SIG-M5 (cell line): ENCODE measurements at regions not wholly inside any gene's neighbourhood (a gene's known extent, or its start where the extent isn't known, plus 50 kb on each side); places are given as distances from the start of the nearest gene placed in this dataset.

Source experiments
- DNase-seq: peaks from one replicate; lab custom pipeline; 2025; lab: John Stamatoyannopoulos, UW

- no peak for DNase-seq
Observed at GRCh38 chr10:21021843-21022594, 124.9 kb upstream of the NEBL start.

GRCh38 chr10:21021231-21021630 is 124.1 kb upstream of the NEBL start:
- no peak for DNase-seq

GRCh38 chr10:21020545-21020944 is 123.4 kb upstream of the NEBL start:
- no peak for DNase-seq

- DNase-seq = no peak
Observed at GRCh38 chr10:21019436-21019835, 122.3 kb upstream of the NEBL start.

DNA sequence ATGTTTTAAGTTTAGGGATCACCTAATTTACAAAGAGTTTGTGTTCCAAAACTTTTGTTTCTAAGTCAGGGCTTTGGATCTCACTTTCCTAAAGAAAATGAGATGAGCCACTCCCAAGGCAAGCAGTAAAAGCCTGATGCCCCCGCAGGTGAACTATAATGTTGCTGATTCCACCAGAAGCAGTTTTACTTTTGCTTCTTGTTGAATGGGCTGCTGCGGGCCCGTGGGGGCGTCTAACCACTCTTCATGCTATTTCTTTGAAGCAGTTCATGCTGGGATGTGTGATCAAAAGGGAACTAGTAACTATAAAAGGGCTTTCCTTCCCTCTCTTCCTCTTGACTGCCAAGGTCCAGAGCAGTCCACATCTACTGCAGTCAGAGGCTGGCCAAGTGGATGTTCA is 118.7 kb upstream of the NEBL start:
- DNase-seq = no peak

DNA sequence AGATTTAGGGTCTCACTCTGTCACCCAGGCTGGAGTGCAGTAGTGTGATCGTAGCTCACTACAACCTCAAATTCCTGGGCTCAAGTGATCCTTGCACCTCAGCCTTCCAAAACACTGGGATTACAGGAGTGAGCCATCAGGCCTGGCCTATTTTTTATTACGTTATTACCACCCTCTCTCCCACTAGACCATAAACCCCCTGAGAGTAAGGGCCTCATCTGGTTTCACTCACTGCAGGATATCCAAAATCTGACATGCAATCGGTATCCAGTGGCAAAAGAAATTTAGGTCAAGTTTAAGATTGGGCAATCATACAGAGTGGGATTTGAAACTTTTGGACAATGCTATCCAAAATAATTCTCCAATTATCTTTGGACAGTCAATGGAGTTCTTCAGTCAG is 117.0 kb upstream of the NEBL start:
- DNase-seq = no peak

- no peak for DNase-seq
Observed at GRCh38 chr10:21011433-21012018, 114.4 kb upstream of the NEBL start.

- no peak for DNase-seq
Observed at GRCh38 chr10:21010615-21011014, 113.5 kb upstream of the NEBL start.

DNA sequence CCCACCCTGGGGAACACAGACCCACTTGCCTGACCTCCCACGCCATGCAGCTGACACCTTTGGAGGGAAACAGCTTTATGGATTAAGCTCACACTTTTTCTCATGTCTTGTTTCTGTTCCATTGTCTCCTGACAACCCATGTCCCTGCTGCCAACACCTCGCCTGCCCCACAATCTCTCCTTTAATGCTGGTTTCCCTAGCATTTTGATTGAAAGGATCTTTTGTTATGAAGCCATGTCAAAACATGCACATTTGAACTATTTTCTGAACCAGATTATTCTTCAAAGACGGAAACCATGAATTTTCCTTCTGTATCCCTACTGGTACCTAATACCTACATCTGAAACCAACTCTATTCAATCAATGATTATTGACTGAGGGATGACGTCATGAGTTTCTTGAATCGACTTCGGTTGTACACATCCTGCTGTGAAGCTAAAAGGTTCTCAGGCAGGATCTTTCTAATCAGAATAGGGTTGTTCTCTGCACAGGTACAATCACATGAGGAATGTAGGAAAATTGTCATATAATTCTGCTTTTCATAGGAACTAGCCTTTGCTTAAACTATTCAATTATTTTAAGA is 106.2 kb upstream of the NEBL start:
- no peak for DNase-seq

DNA sequence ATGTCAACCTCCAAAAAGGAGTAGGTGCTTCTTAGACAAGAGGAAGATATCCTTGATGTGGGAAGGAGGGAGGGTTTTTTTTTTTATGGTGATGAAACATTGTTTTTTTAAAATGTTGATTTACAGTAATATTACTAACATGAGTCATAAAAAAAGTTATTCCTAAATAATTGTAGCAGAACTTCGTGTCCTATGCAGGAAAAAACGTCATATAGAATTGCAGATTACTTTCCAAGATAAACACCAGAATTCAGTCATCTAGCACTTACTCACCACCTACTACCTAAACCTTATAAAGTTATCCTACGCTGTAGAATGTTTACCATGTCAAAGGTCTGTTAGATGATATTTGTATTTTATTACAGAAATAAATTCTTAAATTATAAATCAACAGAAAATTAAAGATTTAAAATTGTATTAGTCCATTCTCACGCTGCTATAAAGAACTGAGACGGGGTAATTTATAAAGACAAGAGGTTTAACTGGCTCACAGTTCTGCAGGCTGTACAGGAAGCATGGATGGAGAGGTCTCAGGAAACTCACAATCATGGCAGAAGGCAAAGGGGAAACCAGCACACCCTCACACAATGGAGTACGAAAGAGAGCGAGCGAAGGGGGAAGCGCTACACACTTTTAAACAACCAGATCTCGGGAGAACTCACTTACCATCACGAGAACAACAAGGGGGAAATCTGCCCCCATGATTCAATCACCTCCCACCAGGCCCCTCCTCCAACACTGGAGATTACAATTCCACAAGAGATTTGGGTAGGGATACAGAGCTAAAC is 105.2 kb upstream of the NEBL start:
- no peak for DNase-seq

DNA sequence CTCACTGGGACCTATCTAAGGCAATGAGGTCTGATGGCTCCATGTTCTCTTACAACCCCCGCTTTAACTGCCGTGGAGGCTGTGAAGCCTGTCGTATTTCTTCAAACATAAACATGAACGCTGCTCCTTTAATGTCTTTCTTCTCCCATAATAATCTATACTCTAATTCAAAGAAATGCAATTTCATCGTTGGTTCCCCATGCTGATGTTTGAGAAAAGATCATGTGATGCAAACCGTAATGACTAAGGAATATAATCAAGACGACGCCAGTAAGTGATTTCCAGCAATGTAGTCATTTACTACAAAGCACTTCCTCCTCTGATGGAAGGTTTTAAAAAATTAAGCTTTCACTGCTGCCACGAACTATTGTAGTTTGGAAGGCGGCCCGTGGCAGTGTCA is 102.6 kb upstream of the NEBL start:
- DNase-seq = no peak

- no peak for DNase-seq
Observed at GRCh38 chr10:20998036-20998435, 100.9 kb upstream of the NEBL start.

- DNase-seq = no peak
Observed at GRCh38 chr10:20995123-20995987, 98.2 kb upstream of the NEBL start.

GRCh38 chr10:20993830-20994527 is 96.9 kb upstream of the NEBL start:
- no peak for DNase-seq

DNA sequence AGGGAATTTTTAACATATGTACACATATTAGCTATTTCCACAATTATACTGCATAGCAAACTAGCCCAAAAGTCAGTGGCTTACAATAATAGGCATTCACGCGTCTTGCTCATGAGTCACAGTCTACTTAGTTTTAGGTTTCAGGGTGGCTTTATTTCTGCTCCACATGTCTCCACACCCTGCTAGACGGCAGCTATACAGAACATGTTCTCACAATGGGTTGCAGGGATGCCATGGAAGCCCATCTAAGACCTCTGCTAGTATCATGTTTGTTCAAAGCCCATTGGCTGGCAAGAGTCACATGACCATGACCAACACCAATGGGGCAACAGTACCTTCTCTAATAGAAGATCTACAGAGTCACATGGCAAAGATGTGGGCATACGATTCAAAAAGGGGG is 96.3 kb upstream of the NEBL start:
- DNase-seq = no peak

GRCh38 chr10:20991526-20991925 is 94.4 kb upstream of the NEBL start:
- DNase-seq = no peak

DNA sequence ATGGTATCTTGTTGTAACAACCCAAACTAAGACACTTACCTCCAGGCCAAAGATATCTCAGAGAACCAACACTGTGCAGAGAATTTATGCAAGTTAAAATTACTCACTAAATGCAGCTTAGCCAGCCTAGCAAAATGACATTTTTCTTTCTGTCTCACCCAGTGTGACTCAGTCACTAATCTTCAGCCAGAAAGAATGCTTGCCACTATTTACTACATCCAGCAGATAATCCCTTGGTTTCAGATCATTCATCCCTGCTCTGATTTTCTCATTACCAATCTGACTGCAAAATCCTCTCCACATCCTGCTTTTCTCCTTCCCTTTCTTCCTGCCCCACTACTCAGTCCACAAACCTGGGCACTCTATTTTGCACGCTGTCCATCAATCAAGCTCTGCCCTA is 93.5 kb upstream of the NEBL start:
- no peak for DNase-seq

DNA sequence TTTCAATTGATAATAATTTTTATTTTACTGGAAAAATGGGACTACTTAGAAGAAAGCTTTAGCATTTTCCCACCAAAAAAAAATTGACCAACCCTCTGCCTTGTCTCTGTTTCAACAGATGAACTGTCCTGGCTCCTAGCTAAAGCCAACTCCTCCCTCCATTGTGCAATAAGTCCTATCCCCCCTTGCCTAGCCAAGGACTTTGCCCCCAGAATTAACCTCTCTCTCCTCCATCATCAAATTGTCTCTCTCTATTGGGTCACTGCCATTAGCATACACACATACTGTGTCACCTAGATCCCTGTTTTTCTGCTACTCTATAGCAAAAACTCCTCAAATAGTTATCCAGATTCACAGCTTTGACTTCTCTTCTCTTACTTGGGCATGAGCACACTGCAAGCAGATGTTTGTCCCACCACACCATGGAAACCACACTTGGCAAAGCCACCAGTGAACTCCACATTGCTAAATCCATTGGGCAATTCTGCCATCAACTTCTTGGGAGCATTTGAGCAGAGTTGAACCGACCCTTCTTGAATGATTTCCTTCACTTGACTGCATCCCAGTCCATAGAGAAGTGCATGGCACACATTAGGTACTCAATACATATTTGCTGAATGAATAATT is 91.4 kb upstream of the NEBL start:
- no peak for DNase-seq

- DNase-seq = no peak
Observed at GRCh38 chr10:20986049-20986448, 88.9 kb upstream of the NEBL start.

GRCh38 chr10:20984662-20985061 is 87.6 kb upstream of the NEBL start:
- no peak for DNase-seq
